ENCODE measurements at regions not wholly inside any gene's neighbourhood (a gene's known extent, or its start where the extent isn't known, plus 50 kb on each side); places are given as distances from the start of the nearest gene placed in this dataset.

DNA sequence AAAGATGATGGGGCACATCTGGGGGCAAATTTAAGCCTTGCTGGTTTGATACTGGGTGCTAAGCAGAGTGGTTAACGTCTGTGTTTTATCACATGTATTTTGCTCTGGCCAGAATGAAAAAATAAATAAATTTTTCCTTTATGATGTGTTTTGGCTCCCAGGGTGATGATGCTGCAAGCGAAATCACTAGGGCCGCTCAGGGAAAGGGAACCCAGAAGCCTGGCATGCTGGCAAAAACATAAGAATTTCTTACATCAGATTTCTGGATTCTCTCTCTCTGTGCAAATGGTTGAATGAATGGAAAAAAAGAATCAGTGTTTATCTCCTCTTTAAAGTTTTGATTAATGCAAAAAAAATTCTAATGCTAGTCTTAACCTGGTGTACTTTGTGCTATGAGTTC, 1975.2 kb upstream of the C9orf72 start:
- TF ChIP-seq, protein P1, sequence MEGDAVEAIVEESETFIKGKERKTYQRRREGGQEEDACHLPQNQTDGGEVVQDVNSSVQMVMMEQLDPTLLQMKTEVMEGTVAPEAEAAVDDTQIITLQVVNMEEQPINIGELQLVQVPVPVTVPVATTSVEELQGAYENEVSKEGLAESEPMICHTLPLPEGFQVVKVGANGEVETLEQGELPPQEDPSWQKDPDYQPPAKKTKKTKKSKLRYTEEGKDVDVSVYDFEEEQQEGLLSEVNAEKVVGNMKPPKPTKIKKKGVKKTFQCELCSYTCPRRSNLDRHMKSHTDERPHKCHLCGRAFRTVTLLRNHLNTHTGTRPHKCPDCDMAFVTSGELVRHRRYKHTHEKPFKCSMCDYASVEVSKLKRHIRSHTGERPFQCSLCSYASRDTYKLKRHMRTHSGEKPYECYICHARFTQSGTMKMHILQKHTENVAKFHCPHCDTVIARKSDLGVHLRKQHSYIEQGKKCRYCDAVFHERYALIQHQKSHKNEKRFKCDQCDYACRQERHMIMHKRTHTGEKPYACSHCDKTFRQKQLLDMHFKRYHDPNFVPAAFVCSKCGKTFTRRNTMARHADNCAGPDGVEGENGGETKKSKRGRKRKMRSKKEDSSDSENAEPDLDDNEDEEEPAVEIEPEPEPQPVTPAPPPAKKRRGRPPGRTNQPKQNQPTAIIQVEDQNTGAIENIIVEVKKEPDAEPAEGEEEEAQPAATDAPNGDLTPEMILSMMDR (IDR thresholded peaks at IDR 0.05), result no peak
- TF ChIP-seq POLR2A (IDR thresholded peaks at IDR 0.05), result no peak

Data from right lobe of liver (tissue), 4 donors.